ENCODE measurements at regions not wholly inside any gene's neighbourhood (a gene's known extent, or its start where the extent isn't known, plus 50 kb on each side); places are given as distances from the start of the nearest gene placed in this dataset.

- TF ChIP-seq CTCF (IDR thresholded peaks at IDR 0.05) = no peak
- no peak for TF ChIP-seq POLR2A (IDR thresholded peaks at IDR 0.05)
Observed at GRCh38 chr11:119880143-119880542, 151.1 kb upstream of the NECTIN1 start.
